GM18498 (cell line): ENCODE measurements at regions not wholly inside any gene's neighbourhood (a gene's known extent, or its start where the extent isn't known, plus 50 kb on each side); places are given as distances from the start of the nearest gene placed in this dataset.
"Not testable (repeated sequence)": the region's sequence is repeated elsewhere in the genome, so short reads cannot be mapped to it uniquely, and the experiment has no call there.

Experiments
- ATAC-seq: cut with Tn5 transposase; IDR thresholded peaks from one replicate; pipeline ENCODE4 v1.9.1; 2021; ENCODE audit warnings: mild to moderate bottlenecking, moderate library complexity; ENCODE audit not compliant: unreplicated experiment

- ATAC-seq: no peak
These were observed 100.3 kb downstream of the KIF4B start for GRCh38 chr5:155113888-155114287.

- ATAC-seq: no peak
These were observed 101.1 kb downstream of the KIF4B start for GRCh38 chr5:155114655-155115054.

GRCh38 chr5:155116456-155117251 is 103.1 kb downstream of the KIF4B start:
- ATAC-seq: no peak

- no peak for ATAC-seq
These were observed 112.1 kb downstream of the KIF4B start for GRCh38 chr5:155125551-155126095.

GRCh38 chr5:155126573-155126972 is 113.0 kb downstream of the KIF4B start:
- no peak for ATAC-seq

GRCh38 chr5:155127552-155127951 is 114.0 kb downstream of the KIF4B start:
- ATAC-seq: no peak

- no peak for ATAC-seq
These were observed 115.4 kb downstream of the KIF4B start for GRCh38 chr5:155128786-155129512.

GRCh38 chr5:155129513-155129880 is 115.9 kb downstream of the KIF4B start:
- no peak for ATAC-seq

GRCh38 chr5:155134130-155134529 is 120.6 kb downstream of the KIF4B start:
- no peak for ATAC-seq

- ATAC-seq: no peak
These were observed 122.8 kb downstream of the KIF4B start for GRCh38 chr5:155136216-155136850.

- no peak for ATAC-seq
These were observed 124.1 kb downstream of the KIF4B start for GRCh38 chr5:155137683-155138082.

- no peak for ATAC-seq
These were observed 127.1 kb downstream of the KIF4B start for GRCh38 chr5:155140646-155141045.

GRCh38 chr5:155144956-155145355 is 131.4 kb downstream of the KIF4B start:
- no peak for ATAC-seq

GRCh38 chr5:155147222-155147621 is 133.7 kb downstream of the KIF4B start:
- ATAC-seq: no peak

GRCh38 chr5:155148694-155149093 is 135.1 kb downstream of the KIF4B start:
- no peak for ATAC-seq

GRCh38 chr5:155150012-155150411 is 136.5 kb downstream of the KIF4B start:
- ATAC-seq: no peak

- ATAC-seq: no peak
These were observed 141.4 kb downstream of the KIF4B start for GRCh38 chr5:155154973-155155372.

- not testable (repeated sequence) for ATAC-seq
These were observed 149.5 kb downstream of the KIF4B start for GRCh38 chr5:155163084-155163483.

- ATAC-seq: no peak
These were observed 154.2 kb downstream of the KIF4B start for GRCh38 chr5:155167736-155168135.

GRCh38 chr5:155181542-155181941 is 168.0 kb downstream of the KIF4B start:
- no peak for ATAC-seq

GRCh38 chr5:155189476-155189875 is 175.9 kb downstream of the KIF4B start:
- no peak for ATAC-seq

- ATAC-seq: no peak
These were observed 176.4 kb downstream of the KIF4B start for GRCh38 chr5:155189981-155190380.
